GM12864 (cell line): ENCODE measurements at regions not wholly inside any gene's neighbourhood (a gene's known extent, or its start where the extent isn't known, plus 50 kb on each side); places are given as distances from the start of the nearest gene placed in this dataset.

Source experiments
- DNase-seq: peaks from one replicate; pipeline ENCODE4 v3.0.0-alpha.2; 2011; ENCODE audit warnings: low read depth
- H3K4me3 ChIP-seq: 2 replicates; pipeline ENCODE4 v1.5.1; 2011; ENCODE audit warnings: mild to moderate bottlenecking, low read depth, low read length, control low read depth
- TF ChIP-seq, protein P1 (sequence below): IDR thresholded peaks from 2 replicates; pipeline ENCODE4 v1.5.1; 2011; ENCODE audit warnings: low read depth, mild to moderate bottlenecking, moderate library complexity, low read length, control low read depth, inconsistent platforms; ENCODE audit errors: missing control alignments

DNA sequence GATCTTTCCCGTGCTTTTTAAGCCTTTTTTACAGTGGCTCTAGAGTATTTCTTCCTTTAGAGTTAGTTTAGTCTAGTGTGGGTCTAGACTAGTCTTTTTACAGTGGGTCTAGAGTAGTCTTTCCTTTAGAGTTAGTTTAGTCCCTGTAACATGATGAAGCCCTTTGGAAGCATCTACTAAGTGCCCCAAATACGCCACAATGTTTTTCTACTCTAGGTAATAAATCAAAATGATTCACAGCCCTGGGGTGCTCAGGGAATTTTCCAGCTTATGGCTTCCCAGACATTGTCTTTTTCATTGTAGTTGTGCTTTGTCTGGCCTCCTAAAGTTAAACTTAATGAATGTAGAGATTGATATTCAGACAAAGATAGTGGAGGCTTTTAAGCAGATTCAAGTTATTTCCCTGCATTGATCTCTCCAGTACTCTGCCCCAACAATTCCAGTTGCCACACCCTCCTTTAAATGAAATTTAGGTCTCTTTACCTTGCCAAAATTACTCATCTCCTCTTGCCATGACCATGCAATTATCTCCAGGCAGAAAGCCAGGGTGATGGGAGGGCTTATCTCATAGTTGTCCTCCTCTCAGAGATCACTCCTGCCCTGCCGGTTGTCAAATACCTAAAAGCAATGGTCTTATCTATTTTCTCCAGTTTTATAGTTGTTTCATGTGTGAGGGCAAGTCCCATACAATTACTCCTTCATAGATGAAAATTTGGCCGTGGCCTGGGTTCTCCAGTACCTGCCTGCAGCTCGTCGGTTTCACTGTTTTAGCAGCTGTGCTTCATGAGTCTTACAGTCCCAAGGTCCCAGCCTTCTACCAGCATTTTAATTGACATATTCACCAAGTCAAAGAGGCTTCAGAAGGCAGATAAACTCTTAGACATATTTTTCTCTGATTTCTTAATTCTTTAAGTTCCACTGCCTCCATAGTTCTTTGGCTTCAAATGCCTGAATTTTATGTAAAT, 794.0 kb upstream of the COX7C start:
- DNase-seq, result no peak
- H3K4me3 ChIP-seq, result no peak overlapping the region
- TF ChIP-seq, protein P1, sequence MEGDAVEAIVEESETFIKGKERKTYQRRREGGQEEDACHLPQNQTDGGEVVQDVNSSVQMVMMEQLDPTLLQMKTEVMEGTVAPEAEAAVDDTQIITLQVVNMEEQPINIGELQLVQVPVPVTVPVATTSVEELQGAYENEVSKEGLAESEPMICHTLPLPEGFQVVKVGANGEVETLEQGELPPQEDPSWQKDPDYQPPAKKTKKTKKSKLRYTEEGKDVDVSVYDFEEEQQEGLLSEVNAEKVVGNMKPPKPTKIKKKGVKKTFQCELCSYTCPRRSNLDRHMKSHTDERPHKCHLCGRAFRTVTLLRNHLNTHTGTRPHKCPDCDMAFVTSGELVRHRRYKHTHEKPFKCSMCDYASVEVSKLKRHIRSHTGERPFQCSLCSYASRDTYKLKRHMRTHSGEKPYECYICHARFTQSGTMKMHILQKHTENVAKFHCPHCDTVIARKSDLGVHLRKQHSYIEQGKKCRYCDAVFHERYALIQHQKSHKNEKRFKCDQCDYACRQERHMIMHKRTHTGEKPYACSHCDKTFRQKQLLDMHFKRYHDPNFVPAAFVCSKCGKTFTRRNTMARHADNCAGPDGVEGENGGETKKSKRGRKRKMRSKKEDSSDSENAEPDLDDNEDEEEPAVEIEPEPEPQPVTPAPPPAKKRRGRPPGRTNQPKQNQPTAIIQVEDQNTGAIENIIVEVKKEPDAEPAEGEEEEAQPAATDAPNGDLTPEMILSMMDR, result no peak

DNA sequence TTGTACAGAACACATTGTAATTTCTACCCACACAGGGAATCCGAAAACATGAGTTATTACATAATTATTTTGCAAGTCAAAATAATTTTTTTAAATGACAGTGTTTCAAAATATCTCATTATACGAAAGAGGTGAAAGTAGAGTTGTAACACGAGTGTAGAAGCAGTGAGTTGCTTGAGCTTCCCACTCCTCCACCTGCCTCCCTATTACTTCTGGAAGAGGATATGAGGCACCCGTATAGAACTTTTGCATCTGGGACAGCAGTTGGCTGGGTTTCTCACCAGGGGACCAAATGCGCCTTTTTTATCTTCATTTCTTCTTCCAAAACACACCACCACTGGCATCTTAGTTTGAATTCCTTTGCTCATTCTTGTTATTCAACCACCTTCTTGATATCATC, 779.0 kb upstream of the COX7C start:
- no peak for DNase-seq
- H3K4me3 ChIP-seq, result no peak overlapping the region
- TF ChIP-seq, protein P1, result no peak

DNA sequence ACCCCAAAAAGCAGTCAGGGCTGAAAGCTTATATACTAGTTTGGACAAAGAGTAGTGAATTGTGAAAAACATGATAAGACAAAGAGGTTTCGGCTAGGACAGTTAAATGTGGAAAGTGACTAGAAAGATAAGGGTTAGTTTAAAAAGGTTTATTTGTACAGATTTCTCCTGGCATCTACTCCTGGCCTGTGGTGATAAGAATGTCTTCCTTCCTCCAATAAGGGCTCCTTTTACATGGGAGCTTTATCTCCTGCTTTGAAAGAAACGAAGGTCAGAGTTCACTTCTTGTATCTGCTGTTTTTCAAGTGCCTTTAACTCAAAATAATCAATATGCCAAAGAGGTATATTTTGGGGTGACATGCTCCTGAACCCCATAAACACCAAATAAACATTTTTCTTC, 776.1 kb upstream of the COX7C start:
- DNase-seq, result no peak
- H3K4me3 ChIP-seq, result no peak overlapping the region
- TF ChIP-seq, protein P1, result no peak

DNA sequence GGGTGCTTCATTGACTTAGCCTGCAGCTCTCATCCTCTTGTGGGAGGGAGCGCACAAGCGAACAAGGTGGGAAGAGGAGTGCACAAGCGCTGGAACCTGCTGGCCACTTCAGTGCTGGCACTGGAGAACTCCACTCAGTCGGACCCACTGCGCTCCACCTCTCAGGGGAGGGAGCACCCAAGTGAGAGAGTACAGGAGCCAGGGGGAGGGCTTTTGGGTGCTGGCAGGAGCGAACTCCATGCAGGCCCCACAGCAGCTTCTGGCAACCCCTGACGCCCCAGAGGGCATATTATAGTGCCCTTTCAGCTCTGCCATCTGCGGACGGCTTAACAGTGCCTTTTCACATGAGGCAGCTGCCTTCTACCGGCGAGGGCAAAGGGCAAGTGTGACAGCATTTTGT, 774.2 kb upstream of the COX7C start:
- TF ChIP-seq, protein P1, result no peak
- no peak overlapping the region for H3K4me3 ChIP-seq
- DNase-seq, result no peak

DNA sequence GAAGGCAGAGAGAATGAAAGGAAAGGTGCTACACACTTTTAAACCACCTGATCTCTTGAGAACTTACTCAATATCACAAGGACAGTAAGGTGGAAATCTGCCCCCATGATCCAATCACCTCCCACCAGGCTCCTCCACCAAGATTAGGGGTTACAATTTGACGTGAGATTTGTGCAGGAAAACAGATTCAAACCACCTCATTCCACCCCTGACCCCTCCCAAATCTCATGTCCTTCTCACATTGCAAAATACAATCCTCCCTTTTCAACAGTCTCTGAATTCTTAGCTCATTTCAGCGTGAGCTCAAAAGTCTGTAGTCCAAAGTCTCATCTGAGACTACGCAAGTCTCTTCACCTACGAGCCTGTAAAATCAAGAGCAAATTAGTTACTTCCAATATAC, 768.3 kb upstream of the COX7C start:
- TF ChIP-seq, protein P1, result no peak
- no peak overlapping the region for H3K4me3 ChIP-seq
- no peak for DNase-seq

DNA sequence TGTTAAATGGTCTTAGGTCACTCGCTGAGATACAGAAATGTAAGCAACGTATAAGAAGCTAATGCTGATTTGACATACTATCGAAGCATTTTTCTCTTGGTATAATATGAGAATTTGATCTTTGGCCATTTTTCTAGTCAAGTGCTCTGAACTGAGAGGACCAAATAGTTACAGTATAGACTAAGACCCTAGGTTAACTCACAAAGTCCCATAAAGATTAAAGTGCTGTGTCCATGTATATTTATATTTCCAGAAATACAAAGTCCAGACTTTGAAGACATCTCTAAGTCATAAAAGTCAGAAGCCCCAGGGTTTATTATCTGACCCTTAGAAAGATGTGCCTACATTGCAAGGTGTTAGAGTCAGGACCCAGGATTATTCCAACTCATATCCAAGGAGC, 752.4 kb upstream of the COX7C start:
- TF ChIP-seq, protein P1, result no peak
- no peak overlapping the region for H3K4me3 ChIP-seq
- no peak for DNase-seq

DNA sequence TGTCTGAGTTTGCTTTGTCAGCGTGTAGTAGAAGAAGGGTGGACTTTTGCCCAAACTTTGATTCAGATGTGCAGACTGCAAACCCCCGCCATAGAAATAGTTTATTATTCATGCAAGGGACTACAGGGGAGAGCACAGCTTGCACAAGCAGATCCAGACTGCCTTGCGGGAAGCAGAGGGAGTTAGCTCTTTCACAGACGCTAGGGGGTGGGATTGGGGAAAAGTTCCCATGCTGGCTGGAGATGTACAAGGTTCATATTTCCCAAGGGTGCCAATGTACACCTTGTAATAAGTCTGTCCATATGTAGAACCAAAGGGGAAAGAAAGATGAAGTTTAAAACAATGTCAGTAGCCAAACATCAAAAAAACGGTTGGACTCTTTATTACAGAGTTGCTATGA, 749.7 kb upstream of the COX7C start:
- no peak overlapping the region for H3K4me3 ChIP-seq
- TF ChIP-seq, protein P1, result no peak
- no peak for DNase-seq
